HG03354 (cell line): ENCODE measurements at regions not wholly inside any gene's neighbourhood (a gene's known extent, or its start where the extent isn't known, plus 50 kb on each side); places are given as distances from the start of the nearest gene placed in this dataset.

Source experiments
- ATAC-seq: cut with Tn5 transposase; IDR thresholded peaks from one replicate; pipeline ENCODE4 v1.9.1; 2021; ENCODE audit warnings: mild to moderate bottlenecking; ENCODE audit not compliant: unreplicated experiment, poor library complexity, severe bottlenecking

DNA sequence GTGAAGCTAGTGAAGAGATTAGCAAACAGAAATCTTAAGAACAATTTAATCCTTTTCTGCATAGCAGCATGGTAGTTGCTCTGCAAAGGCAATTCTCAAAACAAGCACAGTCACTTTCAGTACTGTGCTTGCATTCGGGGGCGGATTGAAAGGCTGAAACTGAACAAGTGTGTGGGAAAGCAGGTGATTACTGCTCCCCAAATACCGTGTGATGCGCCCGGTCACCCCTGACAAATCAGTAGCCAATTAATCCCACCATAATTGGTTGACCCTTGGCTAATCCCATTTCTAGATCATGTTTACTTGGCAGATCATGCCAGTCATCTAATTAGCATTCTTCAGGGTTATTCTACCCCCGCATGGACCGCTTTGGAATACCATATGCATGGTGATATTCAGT lies 76.5 kb upstream of the ADRB1 start:
- ATAC-seq: no peak

DNA sequence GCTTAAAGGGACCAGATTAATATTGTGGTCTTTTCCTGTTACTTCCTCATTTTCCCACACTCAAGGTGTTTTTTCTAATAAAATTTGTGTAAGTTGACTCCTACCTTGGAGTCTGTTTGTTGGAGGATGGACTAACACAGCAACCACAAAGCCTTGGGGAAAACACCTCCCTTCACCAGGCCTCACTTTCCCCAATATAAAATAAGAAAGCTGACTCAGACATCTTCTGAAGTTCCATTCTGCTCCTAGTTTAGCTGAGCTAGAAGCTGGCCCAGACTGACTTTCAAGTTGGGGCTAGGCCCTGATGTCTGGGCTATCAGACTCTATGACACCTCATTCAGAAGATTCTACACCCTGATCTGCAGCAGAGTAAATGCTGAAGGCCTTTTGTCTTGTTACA lies 73.0 kb upstream of the ADRB1 start:
- ATAC-seq: no peak

DNA sequence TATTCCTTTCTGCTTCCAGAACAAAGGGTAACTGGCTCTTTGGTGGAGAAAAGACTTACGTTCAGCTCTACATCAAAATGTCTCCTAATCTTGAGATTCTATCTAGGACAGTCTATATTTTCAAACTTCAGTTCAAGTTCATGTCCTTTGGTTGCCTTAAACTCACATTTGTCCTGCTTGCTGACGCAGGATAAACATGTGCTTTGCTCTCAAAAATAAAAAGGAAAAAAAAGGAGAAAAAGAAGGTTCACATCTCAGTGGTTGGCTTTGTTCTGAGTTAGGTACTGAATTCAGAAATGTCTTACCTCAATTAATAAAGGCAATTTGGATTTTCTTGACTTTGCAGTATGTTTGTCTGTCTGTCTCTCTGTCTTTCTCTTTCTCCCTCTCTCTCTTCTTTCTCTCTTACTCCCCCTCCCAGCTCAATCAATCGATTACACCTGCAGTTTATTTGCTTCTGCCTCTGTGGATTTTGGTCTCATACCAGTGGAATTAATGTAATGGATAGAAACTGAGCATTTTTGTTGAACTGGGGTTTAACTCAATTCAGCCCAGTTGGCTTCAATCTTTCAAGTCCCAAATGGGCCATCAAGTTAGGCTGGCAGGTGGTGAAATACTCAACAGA lies 72.2 kb upstream of the ADRB1 start:
- no peak for ATAC-seq

DNA sequence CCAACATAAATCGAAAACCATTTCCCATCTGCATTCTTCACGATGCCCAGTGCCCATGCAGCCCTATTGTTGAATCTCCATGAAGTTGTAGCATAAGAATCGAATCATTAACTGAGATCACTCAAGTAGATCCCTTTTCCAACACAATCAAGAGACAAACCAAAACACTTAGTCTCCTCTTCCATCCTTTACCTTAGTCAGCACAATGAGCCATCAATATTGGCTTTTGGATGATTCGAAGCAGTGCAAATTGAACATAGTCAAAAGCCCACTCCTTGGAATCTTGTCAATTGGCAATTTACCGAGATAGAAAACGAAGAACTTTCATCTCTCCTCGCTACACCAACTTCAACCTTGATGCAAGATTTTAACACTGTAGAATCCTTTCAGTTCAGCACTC lies 66.5 kb upstream of the ADRB1 start:
- no peak for ATAC-seq

DNA sequence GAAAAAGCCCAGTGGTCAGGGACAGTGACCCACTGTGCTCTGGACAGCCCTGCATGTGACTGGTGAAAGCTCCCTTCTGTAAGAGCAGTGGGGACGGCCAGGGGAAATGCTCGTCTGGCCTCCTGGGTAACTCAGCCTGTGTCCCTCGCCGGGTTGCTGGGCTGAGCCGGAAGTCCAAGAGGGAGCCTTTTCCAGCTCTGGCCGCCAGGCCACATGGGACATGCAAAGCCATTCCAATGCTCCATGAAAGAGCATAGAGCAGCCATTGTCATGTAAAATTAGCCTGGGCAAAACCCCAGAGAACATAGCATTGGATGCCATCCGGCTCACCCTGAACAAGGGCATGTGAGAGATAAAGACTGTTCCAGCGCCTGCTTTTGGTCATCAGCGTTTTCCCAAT lies 64.9 kb upstream of the ADRB1 start:
- no peak for ATAC-seq

DNA sequence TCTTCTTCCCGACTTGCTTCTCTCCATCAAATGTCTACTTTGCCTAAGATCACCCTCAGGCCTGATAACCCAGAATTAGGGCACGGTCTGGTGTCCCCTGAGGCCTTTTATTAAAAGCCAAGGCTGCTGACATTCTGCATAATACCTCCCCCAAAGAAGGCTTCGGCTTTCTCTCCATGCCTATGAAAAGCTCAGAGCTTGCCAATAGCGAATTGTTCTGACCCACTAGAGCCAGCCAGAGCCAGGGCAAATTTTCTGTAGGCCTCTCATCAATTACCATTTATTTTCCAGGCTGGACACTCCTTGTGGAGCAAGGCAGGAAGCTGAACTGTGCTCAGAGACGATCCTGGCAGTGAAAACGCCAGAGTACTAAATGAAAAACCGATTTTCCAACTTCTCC lies 64.3 kb upstream of the ADRB1 start:
- no peak for ATAC-seq

DNA sequence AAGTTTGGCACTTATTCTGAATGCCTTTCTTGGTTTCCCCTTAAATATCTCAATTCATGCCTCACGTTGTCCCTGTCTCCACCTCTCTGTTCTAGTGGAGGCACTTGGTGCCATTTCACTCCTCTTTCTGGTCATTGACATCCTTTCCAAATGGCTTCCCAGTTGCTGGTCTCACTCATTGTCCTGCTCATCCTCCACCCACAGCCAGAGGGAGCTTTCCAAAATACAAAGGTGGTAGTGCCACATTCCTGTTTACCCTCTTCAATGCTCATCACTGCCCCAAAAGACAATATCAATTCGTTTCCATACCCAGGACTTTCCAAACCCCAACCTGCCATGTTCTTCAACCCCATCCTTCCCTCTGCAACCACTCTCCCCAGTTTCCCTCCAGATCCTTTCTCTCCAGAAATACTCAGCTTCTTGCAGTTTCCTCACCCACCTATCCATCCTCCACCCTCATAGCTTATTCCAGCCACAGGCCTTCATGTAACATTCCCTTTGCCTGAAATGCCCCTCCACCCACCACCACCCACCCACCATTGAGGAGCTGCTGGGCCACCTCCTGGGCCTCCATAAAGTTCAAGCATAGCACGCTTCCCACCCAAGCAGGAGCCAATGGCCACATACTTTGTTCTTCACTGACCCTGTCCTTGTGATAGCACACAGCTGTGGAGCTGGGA lies 63.1 kb upstream of the ADRB1 start:
- no peak for ATAC-seq

DNA sequence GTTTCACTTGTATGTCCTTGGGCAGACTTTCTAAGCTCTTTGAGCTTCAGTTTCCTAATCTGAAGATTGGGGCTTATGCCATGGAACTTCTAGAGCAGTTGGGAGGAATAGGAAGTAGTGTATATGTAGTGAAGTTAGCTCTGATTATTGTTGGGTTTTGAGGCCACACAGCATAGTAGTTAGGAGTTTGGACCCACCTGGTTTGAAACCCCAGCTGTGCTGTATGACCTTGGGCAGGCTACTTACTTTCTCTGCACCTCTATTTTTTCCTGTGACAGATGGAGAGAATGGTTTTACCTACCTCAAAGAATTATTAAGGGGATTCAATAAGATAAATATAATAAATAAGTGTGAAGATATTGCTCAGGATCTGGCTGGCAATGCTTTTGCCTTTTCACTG lies 61.4 kb upstream of the ADRB1 start:
- peak; percentile 31 for ATAC-seq

DNA sequence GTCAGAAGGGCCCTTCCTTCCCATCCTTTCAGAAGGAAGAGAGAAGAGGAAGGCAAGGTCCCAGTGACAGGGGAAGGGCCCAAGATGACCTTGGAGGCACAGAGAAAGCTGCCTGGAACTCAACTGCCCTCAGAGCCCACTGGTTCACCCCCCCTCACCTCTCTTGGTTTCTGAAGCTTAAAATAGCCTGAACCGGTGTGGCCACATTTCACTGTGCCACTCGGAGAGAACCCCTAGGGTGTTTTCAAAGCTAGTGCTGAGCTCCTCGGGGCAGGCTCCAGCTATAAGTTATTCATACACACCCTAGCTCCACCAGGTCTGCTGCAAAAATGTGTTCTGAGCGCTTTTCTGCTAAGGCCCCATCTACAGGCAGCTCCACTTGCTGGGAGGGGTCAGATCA lies 60.9 kb upstream of the ADRB1 start:
- ATAC-seq: peak; percentile 92

DNA sequence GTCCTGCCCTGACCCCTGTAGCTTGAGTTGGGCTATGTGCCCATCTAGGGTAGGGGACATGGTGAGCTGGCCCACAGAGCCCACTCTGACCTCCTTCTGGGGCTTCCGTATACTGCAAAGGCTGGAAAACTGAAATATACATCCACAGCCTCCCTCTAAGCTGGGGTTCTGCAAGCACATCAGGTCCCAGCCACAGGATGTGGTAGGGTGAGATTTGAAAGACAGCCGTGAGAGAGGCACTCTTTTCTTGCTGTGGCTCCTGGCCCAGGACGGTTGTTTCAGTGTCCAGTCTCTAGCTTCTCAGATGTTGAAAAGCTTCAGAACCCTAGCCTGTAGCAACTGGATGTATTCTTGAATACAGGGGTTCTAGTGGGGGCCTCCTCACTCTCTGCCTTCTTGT lies 60.1 kb upstream of the ADRB1 start:
- ATAC-seq: no peak

DNA sequence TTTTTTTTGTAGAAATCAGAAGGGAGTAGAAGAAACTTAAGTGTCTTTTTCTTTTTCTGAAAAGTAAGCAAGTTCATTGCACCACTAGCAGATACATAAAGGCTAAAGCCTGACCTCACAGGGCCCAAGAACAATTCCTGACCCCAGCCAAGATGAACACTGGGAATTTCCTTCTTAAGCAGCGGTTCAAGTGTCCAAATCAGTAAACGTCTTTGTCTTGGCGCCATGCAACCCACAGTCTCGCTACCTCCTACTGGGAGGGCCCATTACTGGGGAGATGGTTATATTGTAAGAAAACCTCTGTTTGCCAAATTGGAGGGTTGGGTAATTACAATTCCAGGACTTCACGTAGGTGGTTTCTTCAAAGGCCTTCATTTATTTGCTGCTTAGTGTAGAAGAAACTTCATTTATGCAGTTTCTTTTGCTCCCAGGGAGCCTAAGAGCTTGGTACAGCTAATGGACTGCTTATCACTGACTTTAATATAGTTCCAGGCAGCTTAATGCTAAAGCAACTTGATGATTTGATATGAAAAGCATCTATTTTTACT lies 58.3 kb upstream of the ADRB1 start:
- no peak for ATAC-seq

DNA sequence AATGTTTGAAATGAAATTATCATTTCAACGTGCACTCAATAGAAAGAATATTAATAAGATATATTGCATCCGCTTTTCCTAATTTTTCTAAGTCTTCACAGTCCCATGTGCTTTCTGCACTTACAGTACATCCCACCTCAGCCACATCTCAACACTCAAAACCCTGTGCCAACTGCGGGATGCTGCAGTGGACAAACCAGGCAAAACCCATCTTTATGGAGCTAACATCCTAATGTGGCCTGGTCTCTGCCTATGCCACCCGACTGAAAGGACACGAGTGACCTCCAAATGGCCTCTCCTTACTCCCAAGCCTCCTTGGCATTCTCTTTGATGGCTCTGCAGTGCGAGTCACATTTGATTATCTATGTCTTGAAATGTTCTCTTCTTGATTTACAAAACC lies 57.4 kb upstream of the ADRB1 start:
- no peak for ATAC-seq

DNA sequence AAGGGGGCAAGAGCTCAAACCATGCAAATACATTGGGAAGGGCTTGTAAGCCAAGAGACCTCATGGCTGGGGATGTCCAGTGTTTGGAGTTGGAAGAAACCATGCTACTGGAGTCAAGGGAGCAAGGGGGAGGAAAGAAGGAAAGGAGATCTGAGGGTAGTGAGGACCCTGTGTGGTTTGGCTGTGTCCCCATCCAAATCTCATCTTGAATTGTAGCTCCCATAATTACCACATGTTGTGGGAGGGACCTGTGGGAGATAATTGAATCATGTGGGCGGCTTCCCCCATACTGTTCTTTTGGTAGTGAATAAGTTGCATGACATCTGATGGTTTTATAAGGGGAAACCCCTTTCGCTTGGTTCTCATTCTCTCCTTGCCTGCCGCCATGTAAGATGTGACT lies 56.5 kb upstream of the ADRB1 start:
- no peak for ATAC-seq

DNA sequence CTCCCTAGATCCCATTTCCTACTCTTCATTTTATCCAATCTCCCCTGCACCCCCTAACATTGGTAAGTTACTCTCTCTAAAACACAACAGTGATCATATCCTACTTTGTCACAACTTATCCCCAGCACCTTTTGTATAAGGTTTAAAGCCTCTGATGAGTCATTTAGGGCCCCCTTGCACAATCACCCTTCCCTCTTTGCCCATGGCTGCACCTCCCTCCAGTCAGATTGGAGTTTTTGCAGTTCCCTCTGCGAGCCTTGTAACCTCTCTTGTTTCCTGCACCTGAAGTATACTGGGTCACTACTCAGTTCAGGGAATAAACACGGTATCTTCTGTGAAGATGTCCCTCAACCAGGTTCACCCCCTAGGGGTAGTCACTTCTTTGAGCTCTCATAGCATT lies 55.9 kb upstream of the ADRB1 start:
- no peak for ATAC-seq

DNA sequence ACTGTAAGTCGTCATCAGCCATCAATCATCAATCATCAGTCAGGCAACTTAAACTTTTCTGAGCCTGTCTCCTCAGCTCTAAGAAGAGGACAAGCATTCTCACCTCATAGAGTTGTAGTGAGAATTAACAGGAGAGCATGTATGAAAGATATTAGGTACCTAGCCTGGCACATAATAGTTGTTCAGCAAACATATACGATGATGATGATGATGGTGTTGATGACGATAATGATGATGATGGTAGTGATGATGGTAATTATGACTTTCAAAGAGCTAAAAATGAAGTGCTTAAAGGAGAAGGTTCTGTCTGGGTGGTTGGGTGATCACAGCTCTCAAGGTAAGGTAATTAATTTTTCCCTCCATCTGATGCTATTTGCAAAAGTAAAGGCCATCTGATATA lies 55.1 kb upstream of the ADRB1 start:
- ATAC-seq: no peak

DNA sequence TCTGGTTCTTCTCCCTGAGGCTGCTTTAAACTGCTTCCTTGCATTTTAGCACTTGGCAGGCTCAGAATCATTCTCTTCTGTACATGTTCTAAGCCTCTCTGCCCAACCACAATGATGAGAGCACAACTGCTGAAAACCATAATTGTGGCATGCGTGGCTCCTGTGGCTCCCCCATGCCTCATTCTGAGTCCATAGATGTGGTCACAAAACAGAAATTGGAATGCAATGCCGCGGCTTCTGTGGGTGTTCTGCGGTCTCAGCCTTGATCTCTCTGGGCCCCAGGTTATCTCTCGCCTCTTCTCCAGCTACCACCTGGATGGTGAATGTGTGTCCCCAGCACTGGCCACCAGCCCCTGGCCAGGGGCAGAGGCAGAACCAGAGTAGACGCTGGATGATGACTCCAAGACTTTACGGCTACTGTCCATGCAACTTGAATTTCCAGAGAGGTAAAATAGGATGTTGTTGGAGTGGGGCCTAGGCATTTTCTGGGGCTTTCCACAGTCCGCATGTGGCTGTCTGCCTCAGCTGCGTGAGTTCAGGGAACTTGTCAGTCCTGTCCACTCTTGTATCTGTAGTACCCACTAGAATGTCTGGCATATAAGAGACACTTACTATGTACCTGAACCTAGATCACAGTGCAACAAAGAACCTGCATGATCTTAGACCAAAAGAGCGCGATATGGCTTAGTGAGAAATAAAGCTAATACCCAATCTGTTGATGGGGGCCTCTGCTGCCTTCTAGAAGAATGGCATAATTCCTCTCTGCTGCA lies 52.4 kb upstream of the ADRB1 start:
- no peak for ATAC-seq

DNA sequence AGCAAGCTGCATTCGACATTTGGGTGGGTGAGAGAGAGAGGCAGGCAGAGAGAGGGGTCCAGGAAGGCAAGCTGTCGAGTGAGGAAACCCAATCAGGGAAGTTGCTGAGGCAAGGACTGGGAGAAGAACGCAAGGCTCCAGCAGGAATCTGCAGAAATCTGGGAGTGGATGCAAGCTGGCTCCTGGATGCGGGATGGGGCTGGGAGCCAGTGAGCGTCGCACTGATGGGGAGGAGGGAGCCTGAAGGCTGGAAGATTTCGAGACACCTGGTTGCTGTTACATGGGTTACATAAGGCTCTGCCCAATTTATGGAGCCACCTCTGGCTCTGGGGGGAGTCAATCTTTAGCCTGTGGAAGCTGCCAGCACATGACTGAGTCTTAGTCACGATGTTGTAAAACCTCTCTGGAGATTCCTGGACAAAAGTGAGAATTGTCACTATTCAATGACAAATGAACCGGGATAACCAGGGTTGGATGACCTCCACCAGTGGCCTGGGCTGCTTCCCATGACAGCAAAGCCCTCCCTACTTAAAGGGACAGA lies 51.1 kb upstream of the ADRB1 start:
- no peak for ATAC-seq

DNA sequence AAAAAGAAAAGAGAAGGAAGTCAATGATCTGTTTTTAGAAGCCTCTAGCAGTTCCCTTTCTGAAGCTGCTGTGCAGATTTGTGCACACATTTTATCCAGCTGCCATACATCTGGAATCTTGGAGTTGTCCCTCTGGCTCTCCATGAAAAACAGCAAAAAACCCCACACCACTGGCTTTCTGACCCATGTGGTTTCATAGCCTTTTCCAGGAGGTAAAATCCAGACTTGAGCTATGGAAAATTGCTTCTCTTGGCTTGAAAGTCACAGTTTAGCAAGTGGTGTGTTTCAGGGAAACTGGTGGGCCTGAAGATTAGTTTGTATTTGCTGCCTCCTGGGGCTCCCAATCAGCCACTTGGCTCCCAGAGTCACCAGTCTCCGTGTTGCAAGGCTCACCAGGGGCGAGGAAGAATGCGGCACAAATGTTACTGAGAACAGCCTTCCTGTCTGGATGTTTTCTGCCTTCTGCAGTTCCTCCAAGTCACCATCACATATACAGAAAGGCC lies 50.1 kb upstream of the ADRB1 start:
- no peak for ATAC-seq
